ENCODE measurements at regions not wholly inside any gene's neighbourhood (a gene's known extent, or its start where the extent isn't known, plus 50 kb on each side); places are given as distances from the start of the nearest gene placed in this dataset.
"Not testable (repeated sequence)": the region's sequence is repeated elsewhere in the genome, so short reads cannot be mapped to it uniquely, and the experiment has no call there.

GRCh38 chr5:105617436-105618215, 2053.1 kb downstream of the EFNA5 start:
- DNase-seq: no peak

GRCh38 chr5:105616599-105616998, 2054.0 kb upstream of the NUDT12 start:
- no peak for DNase-seq

GRCh38 chr5:105602406-105602805, 2039.8 kb upstream of the NUDT12 start:
- DNase-seq: not testable (repeated sequence)

GRCh38 chr5:105593011-105593760, 2030.6 kb upstream of the NUDT12 start:
- DNase-seq: no peak

- DNase-seq: no peak
Measured at GRCh38 chr5:105587963-105588662, 2025.5 kb upstream of the NUDT12 start.

- no peak for DNase-seq
Measured at GRCh38 chr5:105581988-105582690, 2019.5 kb upstream of the NUDT12 start.

- no peak for DNase-seq
Measured at GRCh38 chr5:105573575-105573974, 2011.0 kb upstream of the NUDT12 start.

GRCh38 chr5:105565531-105565930, 2002.9 kb upstream of the NUDT12 start:
- no peak for DNase-seq

GRCh38 chr5:105563842-105564241, 2001.3 kb upstream of the NUDT12 start:
- DNase-seq: no peak

- DNase-seq: no peak
Measured at GRCh38 chr5:105554568-105555169, 1992.1 kb upstream of the NUDT12 start.

GRCh38 chr5:105544300-105544699, 1981.7 kb upstream of the NUDT12 start:
- no peak for DNase-seq

GRCh38 chr5:105536675-105537074, 1974.1 kb upstream of the NUDT12 start:
- no peak for DNase-seq

GRCh38 chr5:105530716-105531261, 1968.2 kb upstream of the NUDT12 start:
- DNase-seq: no peak

- no peak for DNase-seq
Measured at GRCh38 chr5:105529851-105530250, 1967.3 kb upstream of the NUDT12 start.

- DNase-seq: no peak
Measured at GRCh38 chr5:105508519-105508918, 1945.9 kb upstream of the NUDT12 start.

GRCh38 chr5:105506692-105507277, 1944.2 kb upstream of the NUDT12 start:
- no peak for DNase-seq

- no peak for DNase-seq
Measured at GRCh38 chr5:105503950-105504349, 1941.4 kb upstream of the NUDT12 start.

GRCh38 chr5:105501315-105501714, 1938.7 kb upstream of the NUDT12 start:
- no peak for DNase-seq

GRCh38 chr5:105475401-105475800, 1912.8 kb upstream of the NUDT12 start:
- DNase-seq: no peak

GRCh38 chr5:105462377-105462776, 1899.8 kb upstream of the NUDT12 start:
- DNase-seq: no peak

GRCh38 chr5:105460721-105461120, 1898.1 kb upstream of the NUDT12 start:
- no peak for DNase-seq
